ENCODE measurements at regions not wholly inside any gene's neighbourhood (a gene's known extent, or its start where the extent isn't known, plus 50 kb on each side); places are given as distances from the start of the nearest gene placed in this dataset.

DNA sequence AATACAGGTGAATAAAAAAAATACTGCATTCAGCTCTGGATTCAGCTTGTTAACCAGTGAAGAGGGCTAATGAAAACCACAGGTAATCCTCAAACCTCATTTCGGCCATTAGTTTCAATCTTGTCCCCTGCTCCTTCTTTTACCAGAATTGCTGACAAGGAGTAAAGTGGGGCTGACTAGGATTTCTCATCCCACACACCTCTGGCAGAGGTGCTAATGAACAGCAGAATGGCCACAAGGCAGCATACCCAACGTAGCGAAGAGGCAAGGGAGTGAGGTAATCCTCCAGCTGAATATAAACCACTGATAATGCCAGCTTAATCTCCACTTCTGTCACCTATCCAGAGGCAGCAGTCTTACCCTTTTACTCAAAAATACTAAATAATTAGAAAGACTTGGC lies 248.8 kb upstream of the CDIN1 start:
- no peak for DNase-seq
- intact Hi-C loops (cut with micrococcal nuclease): no loop called here
- ATAC-seq: peak; percentile 30

GRCh38 chr15:36331531-36332275 lies 247.7 kb upstream of the CDIN1 start:
- ATAC-seq: no peak

GRCh38 chr15:36332301-36332700 lies 247.1 kb upstream of the CDIN1 start:
- ATAC-seq (no peak), DNase-seq (no peak)
- intact Hi-C loops (cut with micrococcal nuclease): no loop called here

More at GRCh38 chr15:36331531-36332275, 247.7 kb upstream of the CDIN1 start:
- DNase-seq: no peak
- intact Hi-C loops (cut with micrococcal nuclease): no loop called here

DNA sequence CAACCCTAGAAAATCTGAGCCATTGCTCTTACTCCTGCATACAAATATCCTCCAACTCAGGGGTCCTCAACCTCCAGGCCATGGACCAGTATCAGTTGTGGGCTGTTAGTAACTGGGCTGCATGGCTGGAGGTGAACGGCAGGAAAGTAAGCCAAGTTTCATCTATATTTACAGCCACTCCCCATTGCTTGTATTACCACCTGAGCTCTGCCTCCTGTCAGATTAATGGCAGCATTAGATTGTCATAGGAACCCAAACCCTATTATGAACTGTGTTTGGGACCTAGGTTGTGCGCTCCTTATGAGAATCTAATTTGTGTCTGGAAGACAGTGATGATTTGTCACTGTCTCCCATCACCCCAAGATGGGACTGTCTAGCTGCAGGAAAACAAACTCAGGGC lies 246.5 kb upstream of the CDIN1 start:
- intact Hi-C loops (cut with micrococcal nuclease): no loop called here
- no peak for ATAC-seq
- DNase-seq: no peak

- intact Hi-C loops (cut with micrococcal nuclease): no loop called here
- ATAC-seq (no peak), DNase-seq (no peak)
Measured at GRCh38 chr15:36334059-36334458, 245.4 kb upstream of the CDIN1 start.

- intact Hi-C loops (cut with micrococcal nuclease): no loop called here
- DNase-seq (no peak), ATAC-seq (no peak)
Measured at GRCh38 chr15:36335224-36335623, 244.2 kb upstream of the CDIN1 start.

- intact Hi-C loops (cut with micrococcal nuclease): no loop called here
- DNase-seq: no peak
- no peak for ATAC-seq
Measured at GRCh38 chr15:36335659-36336058, 243.8 kb upstream of the CDIN1 start.

- ATAC-seq (no peak), DNase-seq (no peak)
- intact Hi-C loops (cut with micrococcal nuclease): no loop called here
Measured at GRCh38 chr15:36344887-36345286, 234.5 kb upstream of the CDIN1 start.

GRCh38 chr15:36347272-36347858 lies 232.1 kb upstream of the CDIN1 start:
- intact Hi-C loops (cut with micrococcal nuclease): no loop called here
- ATAC-seq (no peak), DNase-seq (no peak)

DNA sequence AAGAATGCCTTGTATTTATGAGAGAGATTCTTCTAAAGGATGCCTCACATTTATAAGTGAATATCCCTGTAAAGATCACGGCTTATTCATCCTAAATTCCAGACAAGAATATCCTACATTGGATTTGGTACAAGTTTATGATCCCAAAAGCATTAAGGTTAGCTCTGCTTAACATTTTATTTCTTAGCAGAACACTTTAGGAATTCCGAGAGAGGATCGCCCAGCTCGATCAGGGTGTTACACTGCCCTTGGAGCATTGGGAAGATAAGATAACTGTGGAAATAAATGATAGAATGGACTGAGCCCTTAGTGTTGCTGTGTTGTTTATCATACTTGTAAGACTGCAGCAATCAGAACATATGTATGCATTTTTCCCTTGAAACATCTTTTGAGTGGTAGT lies 223.0 kb upstream of the CDIN1 start:
- no peak for DNase-seq
- no peak for ATAC-seq
- intact Hi-C loops (cut with micrococcal nuclease): no loop called here

DNA sequence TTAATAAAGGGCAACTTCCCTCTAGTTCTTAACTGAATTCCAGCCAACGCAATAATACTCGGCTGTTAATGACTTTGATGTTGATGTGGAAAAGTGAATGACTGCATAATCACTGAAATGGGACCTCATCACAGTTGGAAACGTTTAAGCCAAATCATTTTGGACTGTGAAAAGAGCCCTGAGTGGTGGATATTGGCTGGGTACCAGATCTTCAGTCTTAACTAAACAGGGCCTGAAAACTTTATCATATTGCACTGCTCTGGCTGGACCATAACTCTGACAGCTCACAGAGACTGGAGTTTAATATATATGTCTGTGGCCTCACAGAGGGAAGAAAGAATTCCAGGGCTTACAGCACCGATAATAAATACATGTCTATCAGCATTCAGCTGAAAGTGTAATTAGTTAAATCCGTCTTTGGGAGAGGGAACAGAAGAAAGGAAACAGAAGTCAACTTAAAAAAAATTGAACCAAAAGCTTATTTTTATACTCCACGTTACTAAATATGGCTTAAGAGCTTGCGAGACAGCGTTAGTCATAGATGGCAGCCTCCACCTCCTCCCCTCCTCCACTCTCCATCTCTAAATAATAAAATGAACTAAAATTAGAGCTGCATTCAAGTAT lies 222.3 kb upstream of the CDIN1 start:
- no peak for DNase-seq
- peak; percentile 66 for ATAC-seq
- intact Hi-C loops (cut with micrococcal nuclease): no loop called here

DNA sequence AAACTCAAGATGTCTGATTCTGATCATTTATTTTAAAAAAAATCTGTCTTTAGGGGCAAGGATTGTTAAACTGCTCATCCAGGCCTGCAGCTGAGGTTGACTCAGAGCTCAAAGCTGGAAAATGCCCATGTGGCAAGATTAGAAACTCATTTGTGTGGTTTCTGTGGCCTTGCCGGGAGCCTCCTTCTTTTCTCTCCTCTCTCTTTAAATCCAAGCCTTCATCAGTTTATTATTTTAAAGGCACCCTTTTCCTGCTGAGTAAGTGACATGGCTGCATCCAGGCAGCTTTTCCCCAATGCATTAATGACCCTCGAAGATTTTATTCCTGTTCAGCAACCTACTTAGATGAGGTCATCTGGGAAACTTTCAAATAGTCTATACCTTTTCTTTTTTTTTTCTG lies 221.3 kb upstream of the CDIN1 start:
- intact Hi-C loops (cut with micrococcal nuclease): no loop called here
- DNase-seq: no peak

GRCh38 chr15:36358523-36358922 lies 220.9 kb upstream of the CDIN1 start:
- no peak for ATAC-seq
- intact Hi-C loops (cut with micrococcal nuclease): no loop called here
- DNase-seq: no peak

More for the DNA sequence above, 221.3 kb upstream of the CDIN1 start:
- no peak for ATAC-seq

DNA sequence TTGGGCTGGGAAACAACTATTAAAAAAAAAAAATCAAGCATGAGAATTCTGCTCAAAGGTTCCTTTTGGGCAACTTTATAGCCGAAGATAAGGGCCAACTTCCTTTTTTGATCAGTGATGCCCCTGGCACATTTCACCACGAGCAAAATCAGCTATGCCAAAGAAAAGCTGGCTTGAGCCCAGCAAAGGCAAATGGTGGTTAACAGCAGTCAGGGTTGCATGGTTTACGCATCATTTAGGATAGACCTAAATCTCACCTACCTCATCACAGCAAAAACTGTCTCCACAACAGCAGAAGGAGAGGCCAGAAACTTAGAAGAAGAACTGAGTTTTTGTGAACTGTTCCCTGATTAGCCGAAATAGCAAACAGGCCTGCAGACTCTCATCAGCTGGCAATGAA lies 220.1 kb upstream of the CDIN1 start:
- DNase-seq (no peak), ATAC-seq (no peak)
- intact Hi-C loops (cut with micrococcal nuclease): no loop called here

DNA sequence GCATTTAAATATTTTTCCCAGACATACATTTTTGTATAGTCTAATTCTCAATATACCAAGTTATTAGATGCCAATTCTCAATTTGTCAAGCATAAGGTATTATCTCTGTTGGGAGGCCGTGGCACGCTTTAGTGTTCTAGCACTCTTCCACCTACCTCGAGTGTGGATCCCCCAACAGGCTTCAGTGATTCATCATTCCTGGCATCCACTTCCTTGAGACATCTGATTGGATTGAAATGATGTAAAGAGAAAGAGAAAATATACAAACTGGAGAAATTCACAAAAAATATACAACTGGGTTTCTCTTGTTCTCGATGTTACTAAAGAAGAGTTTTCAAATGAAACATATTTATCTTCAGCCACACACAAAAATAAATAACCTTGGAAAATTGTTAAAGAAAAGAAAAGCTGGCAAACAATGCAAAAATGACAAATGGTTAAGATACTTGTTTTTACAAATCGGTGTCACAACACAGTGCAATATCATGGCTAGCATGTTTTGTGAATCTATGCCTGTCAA lies 218.0 kb upstream of the CDIN1 start:
- intact Hi-C loops (cut with micrococcal nuclease): no loop called here
- ATAC-seq (no peak), DNase-seq (no peak)

- ATAC-seq (peak; percentile 51), DNase-seq (no peak)
- intact Hi-C loops (cut with micrococcal nuclease): no loop called here
Measured at GRCh38 chr15:36362509-36362915, 216.9 kb upstream of the CDIN1 start.

DNA sequence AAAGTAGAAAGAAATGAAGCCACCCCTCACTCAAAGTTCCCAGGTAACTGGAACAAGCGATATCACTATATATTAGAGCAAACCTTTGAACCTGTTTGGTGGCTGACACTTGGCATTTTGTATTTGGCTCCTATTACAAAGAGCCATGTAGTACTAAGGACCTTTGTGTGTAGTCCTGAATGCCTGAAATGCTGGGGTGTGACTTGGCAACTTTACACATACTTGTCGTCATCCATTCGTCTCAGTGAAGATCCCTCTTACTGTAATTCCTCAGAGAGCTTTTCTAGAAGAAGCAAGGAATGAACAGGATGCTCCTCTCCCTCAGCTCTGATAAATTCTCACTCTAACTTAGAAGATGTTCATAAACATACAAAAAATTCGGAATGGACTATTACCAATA lies 216.1 kb upstream of the CDIN1 start:
- DNase-seq: no peak
- ATAC-seq: peak; percentile 30
- intact Hi-C loops (cut with micrococcal nuclease): no loop called here

DNA sequence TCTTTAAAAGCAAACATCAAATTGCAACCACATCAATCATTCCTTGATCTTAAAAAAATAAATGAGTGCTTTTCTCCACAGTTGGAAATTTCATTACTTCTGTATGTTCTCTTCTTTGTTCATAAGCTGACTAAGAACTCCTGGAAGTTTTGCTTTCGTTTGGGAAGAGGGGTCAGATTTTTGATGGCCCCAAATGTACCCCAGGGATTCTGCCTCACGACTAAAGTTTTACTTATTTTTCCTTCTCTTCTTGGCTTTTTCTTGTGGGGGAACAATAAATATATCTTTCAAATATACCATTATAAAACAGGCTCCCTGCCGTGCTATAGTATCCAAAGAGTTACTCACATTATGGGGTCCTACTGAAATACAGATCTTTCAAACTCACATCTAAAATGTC lies 215.0 kb upstream of the CDIN1 start:
- intact Hi-C loops (cut with micrococcal nuclease): no loop called here
- no peak for DNase-seq
- ATAC-seq: no peak

GRCh38 chr15:36365963-36366362 lies 213.5 kb upstream of the CDIN1 start:
- DNase-seq (no peak), ATAC-seq (no peak)
- intact Hi-C loops (cut with micrococcal nuclease): no loop called here

DNA sequence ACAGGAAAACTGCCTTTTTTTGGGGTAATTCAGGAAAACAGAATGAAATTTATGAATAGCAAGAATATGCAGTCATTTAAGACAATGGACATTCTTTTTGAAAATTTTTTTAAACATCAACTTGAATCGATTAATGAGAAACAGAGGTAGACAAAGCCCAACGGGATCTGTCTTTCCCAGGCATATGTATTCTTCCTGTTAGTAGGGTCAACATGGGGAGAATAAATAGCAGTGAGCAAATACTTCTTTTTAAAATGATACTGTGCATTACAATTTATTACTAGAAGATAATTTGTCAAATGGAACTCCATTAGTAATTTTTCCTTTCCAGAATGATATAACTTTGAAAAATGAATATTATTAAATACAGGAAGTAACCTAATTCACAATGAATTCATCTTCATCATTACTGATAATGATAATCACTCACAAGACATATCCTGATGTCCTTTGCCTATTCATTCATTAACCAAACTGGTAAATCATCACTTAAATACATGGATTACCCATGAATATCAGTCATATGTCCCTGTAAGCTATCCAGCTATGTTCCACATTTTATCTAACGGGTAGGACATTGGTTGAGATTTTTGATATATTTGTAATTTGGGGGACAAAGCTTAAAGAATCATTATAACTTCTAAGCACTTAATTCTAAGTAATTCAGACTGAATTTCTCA lies 209.2 kb upstream of the CDIN1 start:
- DNase-seq: no peak
- no peak for ATAC-seq
- intact Hi-C loops (cut with micrococcal nuclease): no loop called here
